Loucy (cell line): ENCODE measurements at regions not wholly inside any gene's neighbourhood (a gene's known extent, or its start where the extent isn't known, plus 50 kb on each side); places are given as distances from the start of the nearest gene placed in this dataset.

Experiments used
- EZH2phosphoT487 ChIP-seq: fragments of 200-600 bp; IDR thresholded peaks from 2 replicates; pipeline ENCODE4 v1.6.1; 2018; ENCODE audit warnings: antibody characterized with exemption, mild to moderate bottlenecking, moderate library complexity, borderline replicate concordance
- TF ChIP-seq, protein P1 (sequence below): fragments of 200-600 bp; sonication (generic); conservative IDR thresholded peaks from 2 replicates; pipeline ENCODE4 v1.5.1; 2014; ENCODE audit warnings: mild to moderate bottlenecking, antibody characterized with exemption, low read length

DNA sequence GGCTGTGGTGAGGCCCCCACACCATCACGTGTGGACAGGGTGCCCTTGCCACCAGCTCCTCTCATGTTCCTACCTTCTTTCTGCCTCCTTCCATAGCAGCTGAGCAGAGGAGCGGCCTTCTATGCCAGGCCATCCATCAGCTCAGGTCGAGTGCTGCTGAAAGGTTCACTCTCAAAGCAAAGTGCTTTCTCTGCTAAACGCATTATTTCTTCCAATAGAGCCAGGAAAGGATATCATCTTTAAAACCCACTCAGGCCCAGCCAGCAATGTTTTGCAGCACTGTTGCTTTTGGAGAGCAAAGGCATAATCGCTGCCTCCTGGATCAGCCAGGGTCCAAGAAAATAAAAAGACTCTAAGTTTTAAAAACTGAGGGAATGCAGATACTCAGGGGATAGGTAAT lies 54.9 kb upstream of the GPRC5B start:
- TF ChIP-seq, protein P1, sequence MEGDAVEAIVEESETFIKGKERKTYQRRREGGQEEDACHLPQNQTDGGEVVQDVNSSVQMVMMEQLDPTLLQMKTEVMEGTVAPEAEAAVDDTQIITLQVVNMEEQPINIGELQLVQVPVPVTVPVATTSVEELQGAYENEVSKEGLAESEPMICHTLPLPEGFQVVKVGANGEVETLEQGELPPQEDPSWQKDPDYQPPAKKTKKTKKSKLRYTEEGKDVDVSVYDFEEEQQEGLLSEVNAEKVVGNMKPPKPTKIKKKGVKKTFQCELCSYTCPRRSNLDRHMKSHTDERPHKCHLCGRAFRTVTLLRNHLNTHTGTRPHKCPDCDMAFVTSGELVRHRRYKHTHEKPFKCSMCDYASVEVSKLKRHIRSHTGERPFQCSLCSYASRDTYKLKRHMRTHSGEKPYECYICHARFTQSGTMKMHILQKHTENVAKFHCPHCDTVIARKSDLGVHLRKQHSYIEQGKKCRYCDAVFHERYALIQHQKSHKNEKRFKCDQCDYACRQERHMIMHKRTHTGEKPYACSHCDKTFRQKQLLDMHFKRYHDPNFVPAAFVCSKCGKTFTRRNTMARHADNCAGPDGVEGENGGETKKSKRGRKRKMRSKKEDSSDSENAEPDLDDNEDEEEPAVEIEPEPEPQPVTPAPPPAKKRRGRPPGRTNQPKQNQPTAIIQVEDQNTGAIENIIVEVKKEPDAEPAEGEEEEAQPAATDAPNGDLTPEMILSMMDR: no peak
- no peak for TF ChIP-seq EZH2phosphoT487
